ENCODE measurements at regions not wholly inside any gene's neighbourhood (a gene's known extent, or its start where the extent isn't known, plus 50 kb on each side); places are given as distances from the start of the nearest gene placed in this dataset.

DNA sequence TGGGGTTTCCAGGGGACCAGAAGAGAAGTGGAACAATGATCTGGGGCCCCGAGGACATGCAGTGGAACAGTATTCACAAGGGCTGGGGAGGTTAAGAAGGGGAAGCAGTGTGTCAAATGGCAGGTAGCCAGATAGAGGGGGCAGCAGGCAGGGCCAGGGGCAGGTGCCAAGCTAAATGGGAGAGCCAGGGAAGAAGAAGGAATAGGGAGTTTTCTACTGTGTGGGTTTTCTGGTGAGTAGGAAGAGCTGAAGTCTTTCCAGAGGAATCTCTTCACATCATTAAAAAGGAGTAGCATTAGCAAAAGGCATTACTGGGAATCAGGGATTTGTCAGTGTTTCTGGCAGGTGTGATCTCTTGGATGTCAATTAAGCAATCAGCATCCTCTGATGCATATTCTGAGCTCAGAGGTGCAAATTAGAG is 55.8 kb downstream of the IRAG1 start:
- H3K4me3 Mint-ChIP-seq, result no peak overlapping the region
- peaks cover 46% of the 10 kb centered on the region for H3K4me1 Mint-ChIP-seq
- no peaks in the 10 kb centered on the region for H3K36me3 Mint-ChIP-seq (ENCODE audit: low read depth)
- H3K27me3 Mint-ChIP-seq (ENCODE audit: low read depth, poor library complexity), result peaks cover 3% of the 10 kb centered on the region
- H3K9me3 Mint-ChIP-seq, result no peaks in the 10 kb centered on the region
- peak overlapping the region; percentile 3 for H3K27ac Mint-ChIP-seq
- no peak for DNase-seq
- TF ChIP-seq, protein P1, sequence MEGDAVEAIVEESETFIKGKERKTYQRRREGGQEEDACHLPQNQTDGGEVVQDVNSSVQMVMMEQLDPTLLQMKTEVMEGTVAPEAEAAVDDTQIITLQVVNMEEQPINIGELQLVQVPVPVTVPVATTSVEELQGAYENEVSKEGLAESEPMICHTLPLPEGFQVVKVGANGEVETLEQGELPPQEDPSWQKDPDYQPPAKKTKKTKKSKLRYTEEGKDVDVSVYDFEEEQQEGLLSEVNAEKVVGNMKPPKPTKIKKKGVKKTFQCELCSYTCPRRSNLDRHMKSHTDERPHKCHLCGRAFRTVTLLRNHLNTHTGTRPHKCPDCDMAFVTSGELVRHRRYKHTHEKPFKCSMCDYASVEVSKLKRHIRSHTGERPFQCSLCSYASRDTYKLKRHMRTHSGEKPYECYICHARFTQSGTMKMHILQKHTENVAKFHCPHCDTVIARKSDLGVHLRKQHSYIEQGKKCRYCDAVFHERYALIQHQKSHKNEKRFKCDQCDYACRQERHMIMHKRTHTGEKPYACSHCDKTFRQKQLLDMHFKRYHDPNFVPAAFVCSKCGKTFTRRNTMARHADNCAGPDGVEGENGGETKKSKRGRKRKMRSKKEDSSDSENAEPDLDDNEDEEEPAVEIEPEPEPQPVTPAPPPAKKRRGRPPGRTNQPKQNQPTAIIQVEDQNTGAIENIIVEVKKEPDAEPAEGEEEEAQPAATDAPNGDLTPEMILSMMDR (IDR thresholded peaks at IDR 0.05), result no peak

DNA sequence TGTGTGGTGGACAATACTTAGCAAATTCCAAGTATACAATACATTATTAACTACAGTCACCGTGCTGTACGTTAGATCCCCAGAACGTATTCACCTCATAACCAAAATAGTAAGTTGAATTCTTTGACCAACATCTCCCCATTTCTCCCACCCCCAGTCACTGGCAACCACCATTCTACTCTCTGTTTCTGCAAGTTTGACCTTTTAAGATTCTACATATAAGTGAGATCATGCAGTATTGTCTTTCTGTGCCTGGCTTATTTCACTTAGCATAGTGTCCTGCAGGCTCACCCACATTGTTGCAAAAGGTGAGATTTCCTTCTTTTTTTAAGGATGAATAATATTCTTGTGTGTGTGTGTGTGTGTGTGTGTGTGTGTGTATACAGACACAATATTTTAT is 59.1 kb downstream of the IRAG1 start:
- Mint-ChIP-seq H3K27me3 (ENCODE audit: low read depth, poor library complexity) (peaks cover 3% of the 10 kb centered on the region), H3K27ac (no peak overlapping the region), H3K9me3 (no peaks in the 10 kb centered on the region), H3K4me1 (peaks cover 28% of the 10 kb centered on the region), H3K4me3 (no peak overlapping the region), H3K36me3 (ENCODE audit: low read depth) (peaks cover 12% of the 10 kb centered on the region)
- TF ChIP-seq, protein P1 (IDR thresholded peaks at IDR 0.05), result no peak
- DNase-seq, result no peak

DNA sequence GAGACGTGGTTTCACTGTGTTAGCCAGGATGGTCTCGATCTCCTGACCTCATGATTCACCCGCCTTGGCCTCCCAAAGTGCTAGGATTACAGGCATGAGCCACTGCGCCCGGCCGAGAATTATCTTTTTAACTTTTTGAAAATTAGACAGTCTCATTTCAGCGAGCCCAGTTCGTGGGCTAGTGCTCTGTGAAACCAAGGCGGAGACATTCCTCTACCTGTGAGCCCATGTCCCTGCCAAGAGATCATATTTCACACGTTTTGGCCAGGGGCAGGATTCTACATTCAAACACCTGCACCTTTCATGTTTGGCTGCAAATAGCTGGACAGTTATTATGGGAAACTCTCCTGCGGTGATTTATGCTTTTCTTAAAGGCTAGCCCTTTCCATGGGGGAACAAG is 60.3 kb downstream of the IRAG1 start:
- Mint-ChIP-seq H3K36me3 (ENCODE audit: low read depth) (peaks cover 12% of the 10 kb centered on the region), H3K4me3 (no peak overlapping the region), H3K9me3 (no peaks in the 10 kb centered on the region), H3K27ac (no peak overlapping the region), H3K4me1 (peaks cover 17% of the 10 kb centered on the region), H3K27me3 (ENCODE audit: low read depth, poor library complexity) (peaks cover 3% of the 10 kb centered on the region)
- no peak for DNase-seq
- TF ChIP-seq, protein P1 (IDR thresholded peaks at IDR 0.05), result no peak

DNA sequence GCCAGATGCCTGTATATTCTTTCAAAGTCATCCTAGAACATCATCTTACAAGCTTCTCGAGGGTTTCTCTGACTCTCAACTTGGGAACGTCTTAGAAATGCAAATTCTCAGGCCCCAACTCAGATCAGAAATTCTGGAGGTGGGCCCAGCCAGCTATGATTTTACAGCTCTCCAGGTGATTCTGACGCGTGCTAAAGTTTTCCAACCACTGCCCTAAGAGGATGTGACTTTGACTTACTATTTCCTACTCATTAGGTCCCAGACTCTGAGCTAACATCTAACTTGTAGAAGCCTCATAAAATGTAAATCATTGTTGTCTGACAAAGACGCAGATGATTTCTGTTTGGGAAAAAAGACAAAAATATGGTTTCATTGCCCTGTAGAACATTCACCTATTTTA is 61.1 kb downstream of the IRAG1 start:
- Mint-ChIP-seq H3K9me3 (no peaks in the 10 kb centered on the region), H3K4me1 (peaks cover 10% of the 10 kb centered on the region), H3K27me3 (ENCODE audit: low read depth, poor library complexity) (peaks cover 3% of the 10 kb centered on the region), H3K36me3 (ENCODE audit: low read depth) (peaks cover 12% of the 10 kb centered on the region), H3K27ac (no peak overlapping the region), H3K4me3 (no peak overlapping the region)
- TF ChIP-seq, protein P1 (IDR thresholded peaks at IDR 0.05), result no peak
- DNase-seq, result no peak

DNA sequence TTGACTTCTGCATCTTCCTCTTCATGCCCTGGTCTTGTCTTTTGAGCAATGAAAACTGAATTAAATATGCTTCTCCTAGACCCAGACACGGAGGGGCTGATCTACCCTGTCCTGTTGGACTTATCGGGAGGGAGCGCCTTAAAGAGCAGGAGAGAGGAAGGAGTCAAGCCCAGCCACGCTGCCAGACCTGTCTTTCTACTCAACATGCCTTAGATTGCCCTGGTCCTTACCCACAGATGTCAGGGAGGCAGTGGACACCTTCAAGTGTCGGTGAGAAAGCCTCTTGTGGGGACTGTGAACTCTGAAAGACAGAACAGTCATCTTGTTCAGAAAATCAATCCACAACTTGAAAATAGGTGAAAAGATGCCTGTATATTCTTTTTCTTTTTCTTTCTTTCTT is 61.8 kb downstream of the IRAG1 start:
- DNase-seq, result no peak
- peaks cover 12% of the 10 kb centered on the region for H3K36me3 Mint-ChIP-seq (ENCODE audit: low read depth)
- no peak overlapping the region for H3K4me3 Mint-ChIP-seq
- H3K27ac Mint-ChIP-seq, result no peak overlapping the region
- peaks cover 3% of the 10 kb centered on the region for H3K27me3 Mint-ChIP-seq (ENCODE audit: low read depth, poor library complexity)
- peaks cover 15% of the 10 kb centered on the region for H3K4me1 Mint-ChIP-seq
- TF ChIP-seq, protein P1 (IDR thresholded peaks at IDR 0.05), result no peak
- H3K9me3 Mint-ChIP-seq, result no peaks in the 10 kb centered on the region

DNA sequence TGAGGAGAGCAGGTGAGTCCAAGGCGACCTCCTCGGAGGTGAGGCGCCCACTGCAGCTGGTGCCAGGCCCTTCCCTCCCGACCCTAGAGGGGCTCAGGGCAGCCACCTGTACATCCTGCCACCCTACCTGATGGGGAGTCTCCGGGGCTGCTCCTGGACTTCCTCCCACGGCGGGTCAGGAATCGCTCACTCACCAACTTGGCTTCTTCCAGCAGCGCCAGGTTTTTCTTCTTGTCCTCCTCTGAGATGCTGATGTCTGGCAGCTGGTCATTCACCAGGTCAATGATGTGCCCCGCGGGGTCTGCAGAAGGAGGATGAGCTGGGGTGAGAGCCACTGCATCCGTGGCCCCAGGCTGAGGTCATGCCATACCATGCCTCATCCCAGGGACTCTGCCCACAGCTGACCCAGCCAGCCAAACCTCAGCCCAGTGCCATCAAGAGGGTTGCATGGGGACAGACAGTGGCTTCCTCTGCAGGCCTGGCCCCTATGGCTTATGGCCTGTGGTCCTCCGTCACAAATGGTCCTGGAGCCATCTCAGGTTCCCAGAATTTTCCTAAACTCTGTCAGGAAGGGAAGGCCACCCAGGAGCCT is 61.0 kb upstream of the LYVE1 start:
- peaks cover 12% of the 10 kb centered on the region for H3K36me3 Mint-ChIP-seq (ENCODE audit: low read depth)

More for the DNA sequence above, 61.0 kb upstream of the LYVE1 start:
- TF ChIP-seq, protein P1 (IDR thresholded peaks at IDR 0.05), result no peak
- Mint-ChIP-seq H3K4me1 (peaks cover 26% of the 10 kb centered on the region), H3K9me3 (no peaks in the 10 kb centered on the region), H3K4me3 (no peak overlapping the region), H3K27me3 (ENCODE audit: low read depth, poor library complexity) (no peaks in the 10 kb centered on the region), H3K27ac (no peak overlapping the region)
- DNase-seq, result no peak
